ENCODE measurements at regions not wholly inside any gene's neighbourhood (a gene's known extent, or its start where the extent isn't known, plus 50 kb on each side); places are given as distances from the start of the nearest gene placed in this dataset.

- TF ChIP-seq CTCF (tag by site-specific recombination; IDR thresholded peaks at IDR 0.05) (no peak), ZNF274 (IDR thresholded peaks at IDR 0.05; ENCODE audit: low read length) (no peak), ZNF274 (tag by site-specific recombination; IDR thresholded peaks at IDR 0.05; ENCODE audit: borderline replicate concordance) (no peak), SALL2 (tag by site-specific recombination; IDR thresholded peaks at IDR 0.05; ENCODE audit: borderline replicate concordance) (no peak)
These were observed 102.3 kb upstream of the WDR72 start for GRCh38 chr15:53861792-53862191.

All from HEK293 (cell line).